ENCODE measurements at regions not wholly inside any gene's neighbourhood (a gene's known extent, or its start where the extent isn't known, plus 50 kb on each side); places are given as distances from the start of the nearest gene placed in this dataset.
"Not testable (repeated sequence)": the region's sequence is repeated elsewhere in the genome, so short reads cannot be mapped to it uniquely, and the experiment has no call there.

GRCh38 chrX:115840729-115841409 lies 279.9 kb downstream of the PLS3 start:
- not testable (repeated sequence) for DNase-seq

GRCh38 chrX:115850986-115851385 lies 290.0 kb downstream of the PLS3 start:
- DNase-seq, result not testable (repeated sequence)

DNA sequence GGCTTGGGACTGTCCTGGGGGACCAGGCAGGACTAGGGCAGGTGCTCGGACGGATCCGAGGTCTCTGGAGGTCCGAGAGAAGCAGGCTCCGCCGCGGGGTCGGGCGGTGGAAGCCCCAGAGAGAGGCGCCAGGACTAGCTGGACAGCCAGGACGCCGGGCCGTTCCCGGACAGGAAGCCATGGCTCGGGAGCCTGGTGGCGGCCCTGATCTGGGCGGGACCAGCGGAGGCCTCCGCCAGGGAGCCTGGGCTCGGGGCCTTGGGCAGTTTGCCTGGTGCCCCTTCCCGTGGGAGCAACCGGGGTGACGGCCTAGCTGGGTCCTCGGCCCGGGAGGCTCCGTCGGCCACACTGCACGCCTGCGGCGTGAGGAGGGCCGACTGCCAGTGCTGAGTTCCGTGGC lies 292.3 kb downstream of the PLS3 start:
- not testable (repeated sequence) for DNase-seq

GRCh38 chrX:115881170-115881569 lies 289.4 kb upstream of the AGTR2 start:
- not testable (repeated sequence) for DNase-seq

DNA sequence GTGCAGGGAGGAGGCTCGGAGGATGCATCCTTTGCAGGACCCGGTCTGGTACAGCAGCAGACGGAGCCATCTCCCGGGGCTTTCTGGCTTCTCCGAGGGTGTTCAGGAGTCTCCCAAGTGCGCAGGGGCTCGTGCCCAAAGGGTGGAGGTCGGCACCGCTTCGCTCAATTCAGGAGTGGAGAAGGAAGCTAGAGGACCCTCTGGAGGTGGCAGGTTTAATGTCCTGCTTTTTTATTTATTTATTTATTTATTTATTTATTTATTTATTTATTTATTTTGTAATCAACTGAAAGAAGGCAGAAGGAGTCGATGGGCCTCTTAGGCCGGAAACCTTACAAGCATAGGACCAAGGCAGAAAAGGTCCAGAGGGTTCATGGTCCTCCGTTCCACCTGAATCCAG lies 286.4 kb upstream of the AGTR2 start:
- DNase-seq, result not testable (repeated sequence)

DNA sequence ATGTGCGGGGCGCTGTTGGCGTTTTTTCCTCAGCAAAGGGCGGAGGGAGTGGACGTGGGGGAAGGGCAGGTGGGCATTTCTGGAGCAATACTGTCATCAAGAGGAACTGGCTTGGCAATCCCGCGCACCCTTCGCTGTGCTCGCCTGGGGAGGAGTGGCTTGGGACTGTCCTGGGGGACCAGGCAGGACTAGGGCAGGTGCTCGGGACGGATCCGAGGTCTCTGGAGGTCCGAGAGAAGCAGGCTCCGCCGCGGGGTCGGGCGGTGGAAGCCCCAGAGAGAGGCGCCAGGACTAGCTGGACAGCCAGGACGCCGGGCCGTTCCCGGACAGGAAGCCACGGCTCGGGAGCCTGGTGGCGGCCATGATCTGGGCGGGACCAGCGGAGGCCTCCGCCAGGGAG lies 282.5 kb upstream of the AGTR2 start:
- DNase-seq, result not testable (repeated sequence)

DNA sequence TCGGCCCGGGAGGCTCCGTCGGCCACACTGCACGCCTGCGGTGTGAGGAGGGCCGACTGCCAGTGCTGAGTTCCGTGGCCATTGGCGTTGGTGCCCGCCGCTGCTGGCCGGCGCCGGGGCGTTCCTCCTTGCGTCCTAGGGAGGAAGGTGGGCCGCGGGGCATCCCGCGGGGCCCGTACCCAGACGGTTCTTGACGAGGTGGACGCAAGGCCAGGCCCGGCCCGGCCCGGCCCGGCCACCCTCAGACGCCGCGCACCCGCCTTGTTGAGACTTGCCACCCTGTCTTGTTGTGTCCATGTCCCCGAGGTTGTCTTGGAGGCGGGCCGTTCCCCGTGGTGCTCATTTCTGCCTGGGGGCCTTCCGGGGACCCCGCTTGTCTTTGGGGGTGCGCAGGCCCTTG lies 282.0 kb upstream of the AGTR2 start:
- DNase-seq, result not testable (repeated sequence)

DNA sequence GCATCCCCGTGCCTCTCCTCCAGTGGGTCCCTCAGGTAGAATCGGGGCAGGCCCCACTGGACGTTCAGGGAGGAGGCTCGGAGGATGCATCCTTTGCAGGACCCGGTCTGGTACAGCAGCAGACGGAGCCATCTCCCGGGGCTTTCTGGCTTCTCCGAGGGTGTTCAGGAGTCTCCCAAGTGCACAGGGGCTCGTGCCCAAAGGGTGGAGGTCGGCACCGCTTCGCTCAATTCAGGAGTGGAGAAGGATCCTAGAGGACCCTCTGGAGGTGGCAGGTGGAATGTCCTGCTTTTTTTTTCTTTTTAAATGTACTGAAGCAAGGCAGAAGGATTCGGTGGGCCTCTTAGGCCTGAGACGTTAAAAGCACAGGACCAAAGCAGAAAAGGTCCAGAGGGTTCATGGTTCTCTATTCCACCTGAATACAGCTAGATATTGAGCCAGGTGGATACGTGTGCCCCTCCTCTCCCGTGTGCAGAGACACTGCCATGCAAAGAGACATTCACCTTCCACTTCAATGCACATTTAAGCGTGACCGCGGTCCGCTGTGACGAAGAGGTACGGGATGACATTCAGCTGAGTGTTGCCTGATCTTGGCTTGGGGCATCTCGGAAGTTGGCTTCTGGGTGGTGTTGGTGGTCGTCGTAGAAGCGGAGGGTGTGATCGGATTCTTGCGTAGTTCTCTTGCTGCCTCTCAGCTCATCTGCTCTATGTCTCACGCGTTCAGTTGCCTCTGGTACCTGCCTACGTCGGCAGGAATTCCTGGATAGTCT lies 281.2 kb upstream of the AGTR2 start:
- DNase-seq, result no peak

DNA sequence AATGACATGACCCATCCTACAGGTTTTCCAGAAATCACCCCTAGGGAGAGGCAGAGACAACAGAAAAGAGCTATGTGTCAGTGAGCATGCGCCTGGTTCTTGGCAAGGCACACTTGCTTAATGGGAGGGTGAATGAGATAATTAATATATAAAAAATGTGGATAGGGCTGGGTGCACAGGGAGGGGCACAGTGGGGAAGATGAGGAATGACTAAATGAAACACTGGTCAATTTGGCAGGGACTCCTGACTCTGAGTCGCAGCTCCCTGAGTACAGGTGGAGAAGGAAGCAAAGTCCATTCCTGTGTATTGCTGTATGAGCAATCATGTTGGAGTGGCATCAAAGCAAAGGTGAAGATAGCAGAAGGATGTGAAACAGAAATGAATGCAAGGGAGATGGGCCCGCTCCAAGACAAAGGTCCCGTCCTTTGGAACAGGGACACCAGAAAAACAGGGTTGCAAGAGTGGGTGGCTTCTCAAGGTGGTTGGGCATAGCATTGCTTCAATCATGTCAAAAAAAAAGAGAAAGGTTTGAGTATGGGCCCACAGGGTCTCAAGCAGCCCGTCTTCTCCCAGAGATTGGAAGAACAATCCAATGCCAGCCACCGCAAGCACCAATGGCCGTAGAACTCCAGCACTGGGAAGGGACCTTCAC lies 278.4 kb upstream of the AGTR2 start:
- no peak for DNase-seq

- DNase-seq, result no peak
Observed at GRCh38 chrX:115892787-115893671, 277.5 kb upstream of the AGTR2 start.

GRCh38 chrX:115894087-115894486 lies 276.5 kb upstream of the AGTR2 start:
- DNase-seq, result no peak

DNA sequence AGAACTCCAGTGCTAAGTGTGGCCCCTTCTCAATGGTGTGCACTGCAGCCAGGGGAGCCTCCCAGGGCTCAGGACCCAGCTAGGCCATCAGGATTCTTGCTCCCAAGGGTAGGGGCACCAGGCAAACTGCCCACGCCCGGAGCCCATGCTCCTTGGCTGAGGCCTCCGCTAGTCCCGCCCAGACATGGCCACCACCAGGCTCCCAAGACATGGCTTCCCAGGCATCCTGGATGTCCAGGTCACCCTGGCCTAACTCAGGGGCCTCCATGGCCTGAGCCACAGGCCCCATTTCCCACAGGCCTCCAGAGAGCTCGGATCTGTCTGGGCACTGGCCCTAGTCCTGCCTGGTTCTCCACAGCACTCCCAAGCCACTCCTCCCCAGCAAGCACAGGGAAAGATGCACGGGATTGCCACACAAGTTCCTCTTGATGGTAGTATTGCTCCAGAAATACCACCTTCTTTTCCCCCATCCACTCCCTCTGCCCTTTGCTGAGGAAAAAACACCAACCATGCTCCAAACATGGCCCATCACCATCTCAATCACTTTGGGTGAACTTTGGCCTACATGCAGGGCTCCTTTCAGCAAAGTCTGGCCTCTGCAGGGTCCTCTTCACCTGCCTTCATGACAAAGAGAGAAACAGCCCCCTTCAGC lies 274.7 kb upstream of the AGTR2 start:
- DNase-seq, result no peak

DNA sequence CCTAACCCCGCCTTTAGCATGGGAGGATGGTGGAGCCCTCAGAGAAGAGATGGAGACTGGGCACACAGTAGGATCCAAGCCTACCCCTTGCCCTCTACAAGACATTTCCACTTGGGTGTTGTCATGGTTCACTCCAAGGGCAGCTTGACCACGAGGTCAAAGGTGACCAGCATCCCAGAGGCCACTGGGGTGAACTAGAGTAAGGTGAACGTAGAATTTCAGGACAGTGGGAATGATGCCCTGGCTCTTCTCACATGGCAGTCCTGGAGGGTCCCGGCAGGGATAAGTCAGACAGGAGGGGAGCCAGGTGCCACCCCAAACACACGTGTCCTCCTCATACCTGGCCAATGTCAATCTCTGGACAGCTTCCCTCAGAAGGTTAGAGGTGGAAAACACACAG lies 274.2 kb upstream of the AGTR2 start:
- DNase-seq, result no peak

- no peak for DNase-seq
Observed at GRCh38 chrX:115897956-115898355, 272.6 kb upstream of the AGTR2 start.

DNA sequence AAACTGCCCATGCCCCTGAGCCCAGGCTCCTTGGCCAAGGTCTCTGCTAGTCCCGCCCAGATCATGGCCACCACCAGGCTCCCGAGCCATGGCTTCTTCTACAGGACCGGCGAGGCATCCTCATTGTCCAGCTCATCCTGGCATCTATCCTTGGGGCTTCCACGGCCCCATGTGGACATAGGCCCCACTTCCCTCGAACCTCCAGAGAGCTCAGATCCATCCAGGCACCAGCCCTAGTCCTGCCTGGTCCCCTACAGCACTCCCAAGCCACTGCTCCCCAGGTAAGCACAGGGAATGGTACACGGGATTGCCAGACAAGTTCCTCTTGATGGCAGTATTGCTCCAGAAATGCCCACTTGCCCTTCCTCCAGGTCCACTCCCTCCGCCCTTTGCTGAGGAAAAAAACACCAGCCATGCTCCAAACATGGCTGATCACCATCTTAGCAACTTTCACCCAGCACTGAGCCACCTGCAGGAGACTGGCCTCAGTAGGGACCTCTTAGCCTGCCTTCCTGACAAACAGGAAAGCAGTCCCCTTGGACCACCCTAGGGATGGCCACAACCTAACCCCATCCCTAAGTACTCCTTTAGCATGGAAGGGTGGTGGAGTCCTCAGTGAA lies 272.1 kb upstream of the AGTR2 start:
- no peak for DNase-seq

GRCh38 chrX:115900425-115900824 lies 270.1 kb upstream of the AGTR2 start:
- DNase-seq, result no peak

- no peak for DNase-seq
Observed at GRCh38 chrX:115901241-115901640, 269.3 kb upstream of the AGTR2 start.

DNA sequence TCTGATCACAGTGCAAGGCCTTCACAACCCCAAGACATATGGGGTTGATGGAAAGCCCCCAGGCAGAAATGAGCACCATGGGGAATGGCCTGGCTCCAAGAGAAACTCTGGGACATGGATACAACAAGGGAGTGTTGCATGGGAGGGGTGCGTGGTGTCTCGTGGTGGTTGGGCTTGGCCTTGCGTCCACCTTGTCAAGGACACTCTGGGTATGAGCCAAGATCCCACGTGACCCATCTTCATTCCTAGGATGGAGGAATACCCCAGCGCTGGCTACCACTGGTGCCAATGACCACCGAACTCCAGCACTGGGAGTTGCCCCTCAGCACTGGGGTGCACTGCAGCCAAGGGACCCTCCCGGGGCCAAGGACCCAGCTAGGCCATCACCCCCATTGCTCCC lies 267.5 kb upstream of the AGTR2 start:
- DNase-seq, result no peak

GRCh38 chrX:115906276-115906675 lies 264.3 kb upstream of the AGTR2 start:
- DNase-seq, result no peak

- no peak for DNase-seq
Observed at GRCh38 chrX:115906881-115907280, 263.7 kb upstream of the AGTR2 start.

GRCh38 chrX:115909017-115909416 lies 261.5 kb upstream of the AGTR2 start:
- no peak for DNase-seq

DNA sequence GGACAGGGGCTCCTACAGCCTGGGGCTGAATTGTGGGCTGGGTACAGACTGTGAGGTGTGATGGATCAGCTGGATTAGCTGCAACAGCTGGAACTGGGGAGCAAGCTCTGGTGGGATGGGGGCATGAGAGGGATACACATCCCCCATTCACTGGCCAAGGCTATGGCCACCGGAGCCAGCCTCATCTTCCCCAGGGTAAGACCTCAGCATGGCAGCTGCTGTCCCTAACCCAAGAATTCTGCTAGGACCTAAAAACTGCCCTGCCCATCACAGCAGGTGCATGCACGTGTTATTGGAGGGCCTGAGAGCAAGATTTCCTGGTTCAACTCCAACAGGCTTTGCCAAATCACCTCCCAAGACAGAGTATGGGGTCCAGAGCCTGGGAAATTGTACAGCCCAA lies 258.6 kb upstream of the AGTR2 start:
- DNase-seq, result no peak

Measured in NCI-H2081 treated with DMSO at 0.1 percent for 48 hours (cell line).